ENCODE measurements at regions not wholly inside any gene's neighbourhood (a gene's known extent, or its start where the extent isn't known, plus 50 kb on each side); places are given as distances from the start of the nearest gene placed in this dataset.

DNA sequence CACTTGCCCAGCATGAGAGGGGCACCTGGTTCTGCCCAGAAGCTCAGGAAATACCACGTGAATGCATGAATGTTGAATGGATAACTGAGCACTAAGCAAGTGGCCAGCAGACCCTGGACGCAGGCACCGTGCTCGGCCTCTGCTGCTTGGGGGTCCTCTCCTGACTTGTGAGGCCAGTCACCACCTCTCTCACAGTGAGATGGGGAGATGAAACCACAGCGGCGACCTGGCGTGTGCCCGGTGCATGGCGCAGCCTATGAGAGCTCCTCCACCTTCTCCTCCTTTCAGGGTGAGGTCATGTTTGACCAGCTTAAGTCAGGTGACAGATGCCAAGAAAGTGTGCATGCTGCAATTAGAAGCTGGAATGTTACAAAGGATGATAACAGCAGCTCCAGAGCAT lies 75.5 kb downstream of the HMX1 start:
- H3K4me3 ChIP-seq (ENCODE audit: low read length) = no peak overlapping the region
- DNase-seq (ENCODE audit: low read depth, low spot score) = no peak
- H3K27me3 ChIP-seq (ENCODE audit: control insufficient read depth, insufficient read depth, low read length) = no peaks in the 10 kb centered on the region
- H3K36me3 ChIP-seq (ENCODE audit: control insufficient read depth, insufficient read depth, low read length) = no peaks in the 10 kb centered on the region
- no peak overlapping the region for H3K27ac ChIP-seq (ENCODE audit: low read length)
- no CpG with 5 or more reads among the region's 9 CpGs for WGBS (ENCODE audit: insufficient coverage, insufficient read length)
- no peaks in the 10 kb centered on the region; the same call in 1 of the 2 replicates for H3K4me1 ChIP-seq (ENCODE audit: control insufficient read depth, insufficient read depth, low read length)
- H3K9me3 ChIP-seq (ENCODE audit: control insufficient read depth, insufficient read depth, low read length) = no peaks in the 10 kb centered on the region

DNA sequence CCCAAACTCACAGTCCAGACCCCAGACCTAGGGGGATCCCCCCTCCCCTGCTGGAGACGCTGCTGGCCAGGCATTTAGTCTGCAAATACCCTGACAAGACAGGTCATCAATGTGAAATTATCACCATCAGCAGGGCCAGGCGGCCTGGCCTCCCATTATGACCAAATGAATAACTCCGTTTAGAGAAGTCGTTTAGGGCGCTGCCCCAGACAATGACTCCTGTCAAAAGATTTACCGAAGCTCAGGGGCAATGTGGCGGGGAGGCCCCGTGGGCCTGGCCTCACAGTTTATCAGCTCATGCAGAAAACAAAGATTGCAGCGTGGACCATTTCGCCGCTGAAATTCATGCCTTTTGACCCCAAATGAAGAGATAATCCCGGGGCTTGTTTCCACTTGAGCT lies 76.5 kb downstream of the HMX1 start:
- H3K9me3 ChIP-seq (ENCODE audit: control insufficient read depth, insufficient read depth, low read length) = no peaks in the 10 kb centered on the region
- H3K27me3 ChIP-seq (ENCODE audit: control insufficient read depth, insufficient read depth, low read length) = no peaks in the 10 kb centered on the region
- no peaks in the 10 kb centered on the region for H3K36me3 ChIP-seq (ENCODE audit: control insufficient read depth, insufficient read depth, low read length)
- DNase-seq (ENCODE audit: low read depth, low spot score) = no peak
- H3K27ac ChIP-seq (ENCODE audit: low read length) = no peak overlapping the region
- no peaks in the 10 kb centered on the region; the same call in 1 of the 2 replicates for H3K4me1 ChIP-seq (ENCODE audit: control insufficient read depth, insufficient read depth, low read length)
- WGBS (ENCODE audit: insufficient coverage, insufficient read length) = no CpG with 5 or more reads among the region's 12 CpGs
- no peak overlapping the region for H3K4me3 ChIP-seq (ENCODE audit: low read length)

DNA sequence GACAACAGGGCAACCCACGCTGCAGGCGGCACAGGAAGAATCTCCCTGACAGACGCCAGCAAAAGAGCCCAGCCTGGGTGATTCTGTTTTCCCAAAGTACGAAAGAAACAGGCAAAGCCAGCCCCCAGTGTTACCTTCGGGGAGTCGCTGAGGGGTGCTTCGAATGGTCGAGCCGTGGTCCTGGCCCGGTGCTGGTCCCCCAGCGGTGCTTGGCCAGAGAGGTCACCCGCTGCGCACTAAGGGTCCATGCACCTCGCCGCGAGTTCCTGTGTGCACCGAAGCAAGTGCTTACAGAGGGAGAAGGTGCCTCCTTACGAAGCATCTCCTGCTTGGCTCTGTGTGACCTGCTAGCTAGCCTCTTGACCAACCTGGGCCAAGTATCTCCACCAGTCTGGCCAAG lies 77.1 kb downstream of the HMX1 start:
- Histone ChIP-seq H3K9me3 (ENCODE audit: control insufficient read depth, insufficient read depth, low read length) (no peaks in the 10 kb centered on the region), H3K27ac (ENCODE audit: low read length) (no peak overlapping the region), H3K4me1 (ENCODE audit: control insufficient read depth, insufficient read depth, low read length) (no peaks in the 10 kb centered on the region; the same call in 1 of the 2 replicates), H3K4me3 (ENCODE audit: low read length) (no peak overlapping the region), H3K27me3 (ENCODE audit: control insufficient read depth, insufficient read depth, low read length) (no peaks in the 10 kb centered on the region), H3K36me3 (ENCODE audit: control insufficient read depth, insufficient read depth, low read length) (no peaks in the 10 kb centered on the region)
- WGBS (ENCODE audit: insufficient coverage, insufficient read length) = no CpG with 5 or more reads among the region's 18 CpGs
- no peak for DNase-seq (ENCODE audit: low read depth, low spot score)

DNA sequence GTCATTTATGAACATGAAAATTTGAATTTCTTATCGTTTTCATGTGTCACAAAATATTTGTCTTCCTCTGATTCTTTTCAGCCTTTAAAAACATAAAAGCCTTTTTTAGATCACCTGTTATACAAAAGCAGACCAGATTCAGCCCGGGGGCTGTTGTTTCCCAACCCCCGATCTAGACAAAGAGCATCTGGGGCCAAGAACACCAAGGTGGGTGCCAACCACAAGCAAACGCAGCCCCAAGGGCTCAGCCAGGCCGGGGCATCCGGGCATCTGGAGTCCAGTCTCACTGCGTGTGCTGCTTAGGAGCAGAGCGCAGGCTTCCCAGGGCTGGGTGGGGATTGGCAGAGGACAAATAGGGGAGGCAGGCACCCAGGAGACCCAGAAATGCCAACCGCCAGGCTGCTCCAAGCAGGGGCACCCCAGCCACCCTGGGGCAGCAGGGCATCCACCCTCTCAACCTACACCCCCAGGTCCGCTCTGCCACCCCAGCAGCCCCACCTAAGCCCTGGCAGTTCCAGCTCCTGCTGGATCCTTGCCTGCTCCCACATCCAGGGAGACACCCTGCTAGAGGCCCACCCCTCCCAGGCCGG lies 78.0 kb downstream of the HMX1 start:
- H3K27ac ChIP-seq (ENCODE audit: low read length) = no peak overlapping the region
- no peaks in the 10 kb centered on the region; the same call in 1 of the 2 replicates for H3K4me1 ChIP-seq (ENCODE audit: control insufficient read depth, insufficient read depth, low read length)
- no CpG with 5 or more reads among the region's 11 CpGs for WGBS (ENCODE audit: insufficient coverage, insufficient read length)
- DNase-seq (ENCODE audit: low read depth, low spot score) = no peak
- no peaks in the 10 kb centered on the region for H3K27me3 ChIP-seq (ENCODE audit: control insufficient read depth, insufficient read depth, low read length)
- H3K9me3 ChIP-seq (ENCODE audit: control insufficient read depth, insufficient read depth, low read length) = no peaks in the 10 kb centered on the region
- no peaks in the 10 kb centered on the region for H3K36me3 ChIP-seq (ENCODE audit: control insufficient read depth, insufficient read depth, low read length)
- H3K4me3 ChIP-seq (ENCODE audit: low read length) = no peak overlapping the region

DNA sequence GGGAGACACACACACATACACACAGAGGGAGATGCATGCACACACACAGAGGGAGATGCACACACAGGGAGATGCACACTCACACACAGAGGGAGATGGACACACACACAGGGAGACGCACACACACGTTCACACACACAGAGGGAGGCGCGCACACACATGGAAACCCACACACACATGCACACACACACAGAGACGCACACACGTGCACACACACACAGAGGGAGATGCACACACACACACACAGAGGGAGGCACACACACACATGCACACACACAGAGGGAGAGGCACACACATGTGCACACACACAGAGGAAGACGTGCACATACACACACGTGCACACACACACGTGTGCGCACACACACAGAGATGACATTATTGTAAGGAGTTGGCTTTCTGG lies 79.1 kb downstream of the HMX1 start:
- H3K4me1 ChIP-seq (ENCODE audit: control insufficient read depth, insufficient read depth, low read length) = no peaks in the 10 kb centered on the region; the same call in 1 of the 2 replicates
- no CpG with 5 or more reads among the region's 10 CpGs for WGBS (ENCODE audit: insufficient coverage, insufficient read length)
- H3K36me3 ChIP-seq (ENCODE audit: control insufficient read depth, insufficient read depth, low read length) = no peaks in the 10 kb centered on the region
- no peak overlapping the region for H3K4me3 ChIP-seq (ENCODE audit: low read length)
- H3K9me3 ChIP-seq (ENCODE audit: control insufficient read depth, insufficient read depth, low read length) = no peaks in the 10 kb centered on the region
- no peak for DNase-seq (ENCODE audit: low read depth, low spot score)
- H3K27me3 ChIP-seq (ENCODE audit: control insufficient read depth, insufficient read depth, low read length) = no peaks in the 10 kb centered on the region
- no peak overlapping the region for H3K27ac ChIP-seq (ENCODE audit: low read length)

DNA sequence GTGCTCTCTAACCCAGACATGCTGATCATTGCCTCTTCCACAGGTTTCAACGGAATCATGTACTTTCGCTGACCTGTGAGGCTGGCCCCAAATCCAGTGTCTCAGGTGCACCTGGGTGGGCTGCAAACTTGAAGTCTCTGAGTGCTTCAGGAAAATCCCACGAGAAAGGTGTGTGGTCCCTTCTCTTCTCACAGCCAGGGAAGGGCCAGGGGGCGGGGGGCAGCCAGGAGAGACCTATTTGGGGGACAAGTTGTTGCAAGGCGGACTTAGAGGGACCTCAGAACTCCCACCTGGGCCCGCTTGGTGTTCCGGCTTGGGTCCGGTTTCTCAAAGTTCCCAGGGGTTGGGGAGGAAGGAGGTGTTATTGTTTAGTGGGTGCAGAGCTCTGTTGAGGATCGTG lies 80.0 kb downstream of the HMX1 start:
- Histone ChIP-seq H3K4me3 (ENCODE audit: low read length) (no peak overlapping the region), H3K27me3 (ENCODE audit: control insufficient read depth, insufficient read depth, low read length) (no peaks in the 10 kb centered on the region), H3K9me3 (ENCODE audit: control insufficient read depth, insufficient read depth, low read length) (no peaks in the 10 kb centered on the region), H3K4me1 (ENCODE audit: control insufficient read depth, insufficient read depth, low read length) (no peaks in the 10 kb centered on the region; the same call in 1 of the 2 replicates), H3K27ac (ENCODE audit: low read length) (no peak overlapping the region), H3K36me3 (ENCODE audit: control insufficient read depth, insufficient read depth, low read length) (no peaks in the 10 kb centered on the region)
- DNase-seq (ENCODE audit: low read depth, low spot score) = no peak
- WGBS (ENCODE audit: insufficient coverage, insufficient read length) = no CpG with 5 or more reads among the region's 9 CpGs

DNA sequence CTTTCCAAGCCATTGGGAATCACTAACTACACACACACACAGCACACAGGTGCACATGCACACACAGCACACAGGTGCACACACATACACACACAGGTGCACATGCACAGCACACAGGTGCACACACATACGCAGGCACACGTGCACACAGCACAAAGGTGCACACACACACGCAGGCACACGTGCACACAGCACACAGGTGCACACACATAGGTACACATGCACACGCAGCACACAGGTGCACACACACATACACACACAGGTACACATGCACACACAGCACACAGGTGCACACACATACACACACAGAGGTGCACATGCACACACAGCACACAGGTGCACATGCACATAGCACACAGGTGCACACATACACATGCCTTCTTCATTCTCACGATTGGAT lies 80.9 kb downstream of the HMX1 start:
- H3K27ac ChIP-seq (ENCODE audit: low read length) = no peak overlapping the region
- WGBS (ENCODE audit: insufficient coverage, insufficient read length) = no CpG with 5 or more reads among the region's 6 CpGs

DNA sequence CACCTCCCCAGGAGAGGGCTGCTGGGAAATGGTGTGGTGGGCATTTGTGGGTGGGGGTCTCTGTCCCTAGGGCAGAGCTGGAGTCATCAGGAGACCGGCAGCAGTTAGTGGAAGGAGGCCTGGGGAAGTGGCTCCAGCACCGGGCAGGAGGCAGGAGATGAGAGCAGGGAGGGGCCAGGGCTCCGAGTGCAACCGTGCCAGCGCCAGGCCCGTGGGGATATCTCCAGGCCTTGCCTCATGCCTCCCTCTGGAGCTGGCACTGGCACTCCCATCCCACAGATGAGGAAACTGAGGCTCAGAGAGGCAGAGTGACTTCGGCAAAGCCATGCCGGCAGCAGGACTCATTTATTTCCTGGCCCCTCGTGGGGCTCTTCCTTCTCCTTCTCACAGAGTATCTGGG lies 83.5 kb downstream of the HMX1 start:
- Histone ChIP-seq H3K4me3 (ENCODE audit: low read length) (no peak overlapping the region), H3K27ac (ENCODE audit: low read length) (no peak overlapping the region), H3K36me3 (ENCODE audit: control insufficient read depth, insufficient read depth, low read length) (no peaks in the 10 kb centered on the region; the same call in 1 of the 2 replicates), H3K4me1 (ENCODE audit: control insufficient read depth, insufficient read depth, low read length) (no peaks in the 10 kb centered on the region; the same call in 1 of the 2 replicates), H3K27me3 (ENCODE audit: control insufficient read depth, insufficient read depth, low read length) (no peaks in the 10 kb centered on the region), H3K9me3 (ENCODE audit: control insufficient read depth, insufficient read depth, low read length) (no peaks in the 10 kb centered on the region)
- no peak for DNase-seq (ENCODE audit: low read depth, low spot score)
- WGBS (ENCODE audit: insufficient coverage, insufficient read length) = no CpG with 5 or more reads among the region's 9 CpGs

More for the DNA sequence above, 80.9 kb downstream of the HMX1 start:
- H3K4me1 ChIP-seq (ENCODE audit: control insufficient read depth, insufficient read depth, low read length) = no peaks in the 10 kb centered on the region; the same call in 1 of the 2 replicates
- H3K27me3 ChIP-seq (ENCODE audit: control insufficient read depth, insufficient read depth, low read length) = no peaks in the 10 kb centered on the region
- DNase-seq (ENCODE audit: low read depth, low spot score) = no peak
- no peak overlapping the region for H3K4me3 ChIP-seq (ENCODE audit: low read length)
- H3K36me3 ChIP-seq (ENCODE audit: control insufficient read depth, insufficient read depth, low read length) = no peaks in the 10 kb centered on the region
- no peaks in the 10 kb centered on the region for H3K9me3 ChIP-seq (ENCODE audit: control insufficient read depth, insufficient read depth, low read length)

DNA sequence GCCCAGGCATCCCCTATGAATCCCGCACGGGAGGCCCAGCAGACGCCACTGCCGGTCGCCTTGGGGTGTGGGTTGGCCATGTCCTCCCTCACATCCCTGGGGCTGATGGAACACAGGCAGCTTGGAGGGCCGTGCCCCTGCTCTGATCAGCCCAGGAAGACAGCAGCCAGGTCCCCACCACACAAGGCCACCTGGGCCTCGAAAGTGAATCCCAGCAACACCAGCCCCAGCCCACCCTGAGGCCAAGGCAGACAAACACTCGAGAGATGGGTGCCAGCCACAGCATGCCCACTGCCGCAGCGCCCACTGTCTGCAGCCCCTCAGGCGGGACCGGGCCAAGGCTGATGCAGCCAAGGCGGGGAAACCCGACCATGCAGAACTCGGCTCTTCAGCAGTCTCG lies 85.5 kb downstream of the HMX1 start:
- Histone ChIP-seq H3K27me3 (ENCODE audit: control insufficient read depth, insufficient read depth, low read length) (no peaks in the 10 kb centered on the region), H3K4me3 (ENCODE audit: low read length) (no peak overlapping the region), H3K27ac (ENCODE audit: low read length) (no peak overlapping the region), H3K36me3 (ENCODE audit: control insufficient read depth, insufficient read depth, low read length) (no peaks in the 10 kb centered on the region; the same call in 1 of the 2 replicates), H3K4me1 (ENCODE audit: control insufficient read depth, insufficient read depth, low read length) (no peaks in the 10 kb centered on the region), H3K9me3 (ENCODE audit: control insufficient read depth, insufficient read depth, low read length) (no peaks in the 10 kb centered on the region)
- no CpG with 5 or more reads among the region's 16 CpGs for WGBS (ENCODE audit: insufficient coverage, insufficient read length)
- DNase-seq (ENCODE audit: low read depth, low spot score) = no peak

DNA sequence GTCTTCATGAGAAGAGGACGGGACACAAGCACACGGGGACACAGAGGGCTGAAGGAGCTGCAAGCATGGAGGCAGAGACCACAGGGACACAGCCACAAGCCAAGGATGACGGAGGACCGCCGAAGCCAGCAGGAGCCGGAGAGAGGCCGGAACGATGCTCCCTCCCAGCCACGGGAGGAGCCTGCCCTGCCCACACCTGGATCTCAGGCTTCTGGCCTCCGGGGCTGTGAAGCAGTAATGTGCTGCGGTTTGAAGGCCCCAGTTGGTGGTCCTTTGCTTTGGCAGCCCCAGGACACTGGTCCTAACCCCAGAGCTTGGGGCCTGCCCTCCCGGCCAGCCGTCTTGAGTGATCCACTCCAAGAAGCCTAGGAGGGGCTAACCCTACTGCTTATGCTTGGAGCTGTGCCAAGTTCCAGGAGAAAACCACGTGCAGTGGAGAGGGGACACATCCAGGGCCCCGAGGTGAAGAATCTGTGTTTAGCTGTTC lies 85.9 kb downstream of the HMX1 start:
- Histone ChIP-seq H3K9me3 (ENCODE audit: control insufficient read depth, insufficient read depth, low read length) (no peaks in the 10 kb centered on the region), H3K27ac (ENCODE audit: low read length) (no peak overlapping the region), H3K4me1 (ENCODE audit: control insufficient read depth, insufficient read depth, low read length) (no peaks in the 10 kb centered on the region), H3K36me3 (ENCODE audit: control insufficient read depth, insufficient read depth, low read length) (no peaks in the 10 kb centered on the region; the same call in 1 of the 2 replicates), H3K27me3 (ENCODE audit: control insufficient read depth, insufficient read depth, low read length) (no peaks in the 10 kb centered on the region), H3K4me3 (ENCODE audit: low read length) (no peak overlapping the region)
- DNase-seq (ENCODE audit: low read depth, low spot score) = no peak
- no CpG with 5 or more reads among the region's 15 CpGs for WGBS (ENCODE audit: insufficient coverage, insufficient read length)

DNA sequence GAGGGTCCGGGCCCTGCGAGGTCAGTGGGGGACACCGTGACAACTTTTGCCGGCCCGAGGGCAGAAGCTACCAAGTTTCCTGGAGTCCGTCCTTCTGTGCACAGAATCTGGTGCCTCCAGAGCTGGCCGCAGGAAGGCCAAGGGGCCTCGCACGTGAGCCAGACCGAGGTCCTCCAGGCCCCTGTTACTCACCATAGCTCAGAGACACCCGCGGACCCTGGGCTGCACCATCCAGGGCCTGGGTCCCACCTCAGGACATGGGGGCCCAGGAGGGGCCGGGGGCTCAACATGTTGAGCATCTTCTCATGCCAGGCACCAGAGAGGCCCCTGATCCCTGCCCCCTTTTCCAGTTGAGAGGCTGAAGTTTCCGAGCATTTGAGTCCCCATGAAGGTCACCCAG lies 87.9 kb downstream of the HMX1 start:
- Histone ChIP-seq H3K27ac (ENCODE audit: low read length) (no peak overlapping the region), H3K9me3 (ENCODE audit: control insufficient read depth, insufficient read depth, low read length) (no peaks in the 10 kb centered on the region), H3K36me3 (ENCODE audit: control insufficient read depth, insufficient read depth, low read length) (no peaks in the 10 kb centered on the region; the same call in 1 of the 2 replicates), H3K4me1 (ENCODE audit: control insufficient read depth, insufficient read depth, low read length) (no peaks in the 10 kb centered on the region; the same call in 1 of the 2 replicates), H3K27me3 (ENCODE audit: control insufficient read depth, insufficient read depth, low read length) (no peaks in the 10 kb centered on the region), H3K4me3 (ENCODE audit: low read length) (no peak overlapping the region)
- no peak for DNase-seq (ENCODE audit: low read depth, low spot score)
- no CpG with 5 or more reads among the region's 14 CpGs for WGBS (ENCODE audit: insufficient coverage, insufficient read length)
